ENCODE measurements at regions not wholly inside any gene's neighbourhood (a gene's known extent, or its start where the extent isn't known, plus 50 kb on each side); places are given as distances from the start of the nearest gene placed in this dataset.

- no peak for TF ChIP-seq ATF3 (CRISPR knock-in tag; conservative IDR thresholded peaks at IDR 0.05)
- TF ChIP-seq CTCF (IDR thresholded peaks at IDR 0.05), result no peak
- no peak for TF ChIP-seq EMX1 (CRISPR knock-in tag; IDR thresholded peaks at IDR 0.05)
- no peak for TF ChIP-seq TP53 (CRISPR knock-in tag; IDR thresholded peaks at IDR 0.05)
- no peak for TF ChIP-seq ATF6 (CRISPR knock-in tag; IDR thresholded peaks at IDR 0.05)
- TF ChIP-seq CREB1 (CRISPR knock-in tag; IDR thresholded peaks at IDR 0.05), result no peak
- TF ChIP-seq ZNF423 (CRISPR knock-in tag; IDR thresholded peaks at IDR 0.05), result peak; percentile 62
- no peak for TF ChIP-seq TEAD4 (CRISPR knock-in tag; IDR thresholded peaks at IDR 0.05)
- TF ChIP-seq PRDM15 (CRISPR knock-in tag; IDR thresholded peaks at IDR 0.05), result no peak
- no peak for TF ChIP-seq NFE2L1 (CRISPR knock-in tag; IDR thresholded peaks at IDR 0.05)
- TF ChIP-seq GRHL2 (CRISPR knock-in tag; IDR thresholded peaks at IDR 0.05; ENCODE audit: insufficient replicate concordance, severe bottlenecking), result no peak
Measured at GRCh38 chrX:73977542-73978169, 125.1 kb upstream of the XIST start.
